Testis (tissue), 2 donors: ENCODE measurements at regions not wholly inside any gene's neighbourhood (a gene's known extent, or its start where the extent isn't known, plus 50 kb on each side); places are given as distances from the start of the nearest gene placed in this dataset.

Source experiments
- DNase-seq: peaks from one replicate; pipeline ENCODE4 v3.0.0-alpha.2; 2019
- H3K27ac ChIP-seq, 2 donors: fragments of 200-600 bp; sonication (generic); one replicate each; pipeline ENCODE4 v1.5.1; 2019
- H3K27me3 ChIP-seq: fragments of 200-600 bp; sonication (generic); one replicate; pipeline ENCODE4 v1.5.1; 2019
- H3K36me3 ChIP-seq: fragments of 200-600 bp; sonication (generic); one replicate; pipeline ENCODE4 v1.5.1; 2017; ENCODE audit warnings: low read depth; ENCODE audit errors: missing control alignments
- H3K4me1 ChIP-seq: fragments of 200-600 bp; sonication (generic); one replicate; pipeline ENCODE4 v1.5.1; 2019
- H3K4me3 ChIP-seq, 2 donors: fragments of 200-600 bp; sonication (generic); one replicate each; pipeline ENCODE4 v1.5.1; 2017 to 2019
- H3K9me3 ChIP-seq: fragments of 200-600 bp; sonication (generic); one replicate; pipeline ENCODE4 v1.5.1; 2017
- CTCF ChIP-seq, 3 experiments: fragments of 450-650 bp in 2 of 3; fragments of 200-600 bp in 1 of 3; sonication (generic) in 1 of 3; IDR thresholded peaks; one replicate each; pipeline ENCODE4 v1.5.1; 2016 to 2019; ENCODE audit warnings: antibody characterized with exemption in 3 of 3, mild to moderate bottlenecking in 2 of 3, moderate library complexity in 1 of 3
- POLR2A ChIP-seq: fragments of 450-650 bp; IDR thresholded peaks from one replicate; pipeline ENCODE4 v1.6.1; 2017; ENCODE audit warnings: antibody characterized with exemption, mild to moderate bottlenecking, moderate library complexity
- WGBS, 2 donors: methylation state at CpG; one replicate each; pipeline ENCODE4 v1.1.5; 2018; 5-methylcytosine and 5-hydroxymethylcytosine counted together
- intact Hi-C: fragments of 100-400 bp; cut with DNase I; formaldehyde crosslinking; loops from one replicate; pipeline ENCODE4 v1.15.1; 2023; ENCODE audit warnings: low total_unique reads

GRCh38 chr20:52888096-52888495 lies 84.1 kb upstream of the TSHZ2 start:
- Histone ChIP-seq H3K4me3 (no peak overlapping the region), H3K9me3 (no peaks in the 10 kb centered on the region), H3K27me3 (no peaks in the 10 kb centered on the region), H3K4me1 (no peaks in the 10 kb centered on the region), H3K27ac (no peak overlapping the region), H3K36me3 (no peaks in the 10 kb centered on the region)
- 98% methylated on average over 3 of the region's 3 CpGs for WGBS, 2 donors
- TF ChIP-seq POLR2A (no peak), CTCF (IDR thresholded peaks at IDR 0.05) (no peak)
- intact Hi-C loops, result no loop called here
- DNase-seq, result no peak

GRCh38 chr20:52880997-52881396 lies 91.2 kb upstream of the TSHZ2 start:
- intact Hi-C loops, result no loop called here
- no peak for TF ChIP-seq CTCF (IDR thresholded peaks at IDR 0.05)
- no peak for TF ChIP-seq POLR2A
- no peaks in the 10 kb centered on the region for H3K4me1 ChIP-seq
- no peaks in the 10 kb centered on the region for H3K36me3 ChIP-seq
- H3K4me3 ChIP-seq, result no peak overlapping the region
- H3K27ac ChIP-seq, result no peak overlapping the region
- DNase-seq, result no peak
- H3K27me3 ChIP-seq, result no peaks in the 10 kb centered on the region
- H3K9me3 ChIP-seq, result no peaks in the 10 kb centered on the region

GRCh38 chr20:52880259-52880658 lies 91.9 kb upstream of the TSHZ2 start:
- no peaks in the 10 kb centered on the region for H3K4me1 ChIP-seq
- DNase-seq, result no peak
- 58 to 74% methylated on average over 3 of the region's 3 CpGs for WGBS, 2 donors

GRCh38 chr20:52874241-52874640 lies 97.9 kb upstream of the TSHZ2 start:
- H3K4me1 ChIP-seq, result no peaks in the 10 kb centered on the region
- TF ChIP-seq POLR2A, result no peak
- TF ChIP-seq CTCF (IDR thresholded peaks at IDR 0.05), result no peak
- H3K36me3 ChIP-seq, result no peaks in the 10 kb centered on the region
- no peaks in the 10 kb centered on the region for H3K9me3 ChIP-seq
- intact Hi-C loops, result no loop called here
- no peak overlapping the region for H3K4me3 ChIP-seq
- no peak for DNase-seq
- H3K27ac ChIP-seq, result no peak overlapping the region
- H3K27me3 ChIP-seq, result no peaks in the 10 kb centered on the region
- 86 to 91% methylated on average over 3 of the region's 3 CpGs for WGBS, 2 donors

More at GRCh38 chr20:52880259-52880658, 91.9 kb upstream of the TSHZ2 start:
- Histone ChIP-seq H3K27ac (no peak overlapping the region), H3K4me3 (no peak overlapping the region), H3K27me3 (no peaks in the 10 kb centered on the region), H3K9me3 (no peaks in the 10 kb centered on the region), H3K36me3 (no peaks in the 10 kb centered on the region)
- intact Hi-C loops, result no loop called here
- no peak for TF ChIP-seq CTCF (IDR thresholded peaks at IDR 0.05)
- TF ChIP-seq POLR2A, result no peak

GRCh38 chr20:52869698-52870501 lies 102.3 kb upstream of the TSHZ2 start:
- Histone ChIP-seq H3K4me3 (no peak overlapping the region), H3K36me3 (no peaks in the 10 kb centered on the region), H3K4me1 (no peaks in the 10 kb centered on the region), H3K9me3 (no peaks in the 10 kb centered on the region), H3K27me3 (no peaks in the 10 kb centered on the region), H3K27ac (no peak overlapping the region)
- 85 to 88% methylated on average over 6 of the region's 6 CpGs for WGBS, 2 donors
- intact Hi-C loops, result no loop called here
- no peak for DNase-seq
- no peak for TF ChIP-seq CTCF (IDR thresholded peaks at IDR 0.05)
- no peak for TF ChIP-seq POLR2A
